HL-60 (cell line): ENCODE measurements at regions not wholly inside any gene's neighbourhood (a gene's known extent, or its start where the extent isn't known, plus 50 kb on each side); places are given as distances from the start of the nearest gene placed in this dataset.

Experiments
- CTCF ChIP-seq: IDR thresholded peaks from one replicate; pipeline ENCODE4 v1.5.1; 2011; ENCODE audit warnings: low read length, control low read depth, inconsistent platforms; ENCODE audit not compliant: insufficient read depth
- GABPA ChIP-seq: IDR thresholded peaks from 2 replicates; pipeline ENCODE4 v1.6.1; 2012; ENCODE audit warnings: low read depth

GRCh38 chr2:204346906-204347305 lies 198.4 kb upstream of the PARD3B start:
- TF ChIP-seq CTCF: no peak
- TF ChIP-seq GABPA: no peak
